Ovary (tissue), 3 donors: ENCODE measurements at regions not wholly inside any gene's neighbourhood (a gene's known extent, or its start where the extent isn't known, plus 50 kb on each side); places are given as distances from the start of the nearest gene placed in this dataset.

Source experiments
- CTCF ChIP-seq, 3 donors: fragments of 450-650 bp in 2 of 3; fragments of 200-600 bp in 1 of 3; IDR thresholded peaks; one replicate each; pipeline versions ENCODE4 v1.5.1 to v1.8.0; 2016 to 2022; ENCODE audit warnings: antibody characterized with exemption in 3 of 3, mild to moderate bottlenecking in 1 of 3
- EP300 ChIP-seq: sonication (generic); formaldehyde crosslinking; IDR thresholded peaks from one replicate; pipeline ENCODE4 v1.6.1; 2017; ENCODE audit warnings: antibody characterized with exemption
- POLR2A ChIP-seq: fragments of 450-650 bp; IDR thresholded peaks from one replicate; pipeline ENCODE4 v1.6.1; 2017; ENCODE audit warnings: antibody characterized with exemption, mild to moderate bottlenecking, moderate library complexity
- donor health status: DM: no; HTN: no; CAD: no.

- TF ChIP-seq POLR2A (no peak), CTCF (IDR thresholded peaks at IDR 0.05) (no peak), EP300 (no peak)
Measured at GRCh38 chr6:78492351-78493017, 374.9 kb upstream of the IRAK1BP1 start.
